ENCODE measurements at regions not wholly inside any gene's neighbourhood (a gene's known extent, or its start where the extent isn't known, plus 50 kb on each side); places are given as distances from the start of the nearest gene placed in this dataset.

DNA sequence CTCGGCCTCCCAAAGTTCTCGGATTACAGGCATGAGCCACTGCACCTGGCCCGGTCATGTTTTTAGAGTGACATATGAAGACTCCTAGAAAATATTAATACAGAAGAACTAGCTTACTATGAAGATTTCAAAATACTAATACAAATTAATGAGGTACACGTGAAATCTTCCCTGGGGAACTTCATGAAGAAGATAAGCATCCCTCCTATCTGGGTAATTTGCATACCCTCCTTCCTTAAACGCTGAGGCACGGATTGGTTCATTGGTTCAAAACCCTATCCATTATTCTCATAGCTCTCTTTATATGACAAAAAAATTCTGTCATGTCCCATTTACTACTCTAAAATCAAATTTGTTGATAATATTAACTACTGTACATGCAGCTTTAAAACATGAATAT is 224.8 kb upstream of the KLF14 start:
- Histone ChIP-seq H2BK12ac (ENCODE audit: low read length) (no peak overlapping the region), H3K4me2 (ENCODE audit: low read length) (no peak overlapping the region), H3K4me1 (ENCODE audit: control insufficient read depth in 1 of 2, insufficient read depth in 2 of 2, low read length in 2 of 2) (no peaks in the 10 kb centered on the region), H4K8ac (ENCODE audit: low read depth, low read length) (no peak overlapping the region), H3K79me1 (ENCODE audit: low read length) (no peaks in the 10 kb centered on the region), H3K4ac (ENCODE audit: low read depth, low read length) (no peak overlapping the region), H2BK120ac (ENCODE audit: insufficient read depth, low read length, poor library complexity) (no peak overlapping the region), H2BK5ac (ENCODE audit: low read depth, low read length, poor library complexity) (no peak overlapping the region), H3K4me3 (ENCODE audit: low read depth, low read length) (no peak overlapping the region), H3K79me2 (ENCODE audit: control insufficient read depth, insufficient read depth, low read length, poor library complexity) (no peaks in the 10 kb centered on the region), H3K27me3 (ENCODE audit: insufficient read depth, low read length) (no peaks in the 10 kb centered on the region), H3K27ac (ENCODE audit: low read depth, low read length) (no peak overlapping the region), H3K14ac (ENCODE audit: low read length) (no peak overlapping the region), H4K91ac (ENCODE audit: low read depth, low read length) (no peak overlapping the region), H2AFZ (ENCODE audit: insufficient read depth, low read length, poor library complexity) (no peak overlapping the region), H3K18ac (ENCODE audit: low read length) (no peak overlapping the region), H3K36me3 (ENCODE audit: control insufficient read depth in 1 of 2, insufficient read depth in 2 of 2, low read length in 2 of 2) (no peaks in the 10 kb centered on the region), H3K9ac (ENCODE audit: low read length) (no peak overlapping the region), H2AK5ac (ENCODE audit: low read length) (no peak overlapping the region), H3K9me3 (ENCODE audit: insufficient read depth, low read depth, low read length) (no peaks in the 10 kb centered on the region), H4K12ac (ENCODE audit: low read depth, low read length) (no peak overlapping the region), H3K23ac (ENCODE audit: low read length) (no peak overlapping the region)
- DNase-seq, result no peak
- no CpG with 5 or more reads among the region's 6 CpGs for WGBS (ENCODE audit: extremely low coverage, insufficient coverage, insufficient read length)

DNA sequence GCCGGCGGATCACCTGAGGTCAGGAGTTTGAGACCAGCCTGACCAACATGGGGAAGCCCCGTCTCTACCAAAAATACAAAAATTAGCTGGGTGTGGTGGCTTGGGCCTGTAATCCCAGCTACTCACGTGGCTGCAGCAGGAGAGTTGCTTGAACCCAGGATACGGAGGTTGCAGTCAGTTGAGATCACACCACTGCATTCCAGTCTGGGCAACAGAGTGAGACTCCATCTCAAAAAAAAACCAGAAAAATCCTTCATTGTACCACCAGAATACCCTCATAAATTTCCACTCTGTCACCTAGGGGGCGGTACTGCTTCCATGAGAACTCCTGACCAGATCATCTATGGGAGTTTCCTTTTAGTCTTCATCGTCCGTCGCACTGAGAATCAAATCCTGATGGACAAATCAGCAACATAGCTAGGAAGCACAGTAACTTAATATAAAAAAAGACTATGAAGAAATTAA is 225.8 kb upstream of the KLF14 start:
- no peaks in the 10 kb centered on the region for H3K27me3 ChIP-seq (ENCODE audit: insufficient read depth, low read length)
- H3K23ac ChIP-seq (ENCODE audit: low read length), result no peak overlapping the region
- H2BK5ac ChIP-seq (ENCODE audit: low read depth, low read length, poor library complexity), result no peak overlapping the region
- no peaks in the 10 kb centered on the region for H3K79me2 ChIP-seq (ENCODE audit: control insufficient read depth, insufficient read depth, low read length, poor library complexity)
- H3K4ac ChIP-seq (ENCODE audit: low read depth, low read length), result no peak overlapping the region
- DNase-seq, result peak; percentile 25 to 59
- no peak overlapping the region for H4K12ac ChIP-seq (ENCODE audit: low read depth, low read length)
- no peaks in the 10 kb centered on the region for H3K36me3 ChIP-seq (ENCODE audit: control insufficient read depth in 1 of 2, insufficient read depth in 2 of 2, low read length in 2 of 2)
- H3K9me3 ChIP-seq (ENCODE audit: insufficient read depth, low read depth, low read length), result no peaks in the 10 kb centered on the region
- no peak overlapping the region for H3K14ac ChIP-seq (ENCODE audit: low read length)
- H2AK5ac ChIP-seq (ENCODE audit: low read length), result no peak overlapping the region
- no CpG with 5 or more reads among the region's 9 CpGs for WGBS (ENCODE audit: extremely low coverage, insufficient coverage, insufficient read length)
- H4K8ac ChIP-seq (ENCODE audit: low read depth, low read length), result no peak overlapping the region
- no peaks in the 10 kb centered on the region for H3K79me1 ChIP-seq (ENCODE audit: low read length)
- no peak overlapping the region for H3K9ac ChIP-seq (ENCODE audit: low read length)
- H4K91ac ChIP-seq (ENCODE audit: low read depth, low read length), result peak overlapping the region; percentile 67
- no peaks in the 10 kb centered on the region for H3K4me1 ChIP-seq (ENCODE audit: control insufficient read depth in 1 of 2, insufficient read depth in 2 of 2, low read length in 2 of 2)
- no peak overlapping the region for H2BK12ac ChIP-seq (ENCODE audit: low read length)
- no peak overlapping the region for H3K18ac ChIP-seq (ENCODE audit: low read length)
- H2AFZ ChIP-seq (ENCODE audit: insufficient read depth, low read length, poor library complexity), result no peak overlapping the region
- H3K4me2 ChIP-seq (ENCODE audit: low read length), result no peak overlapping the region
- H3K4me3 ChIP-seq (ENCODE audit: low read depth, low read length), result no peak overlapping the region
- H2BK120ac ChIP-seq (ENCODE audit: insufficient read depth, low read length, poor library complexity), result no peak overlapping the region
- H3K27ac ChIP-seq (ENCODE audit: low read depth, low read length), result no peak overlapping the region

DNA sequence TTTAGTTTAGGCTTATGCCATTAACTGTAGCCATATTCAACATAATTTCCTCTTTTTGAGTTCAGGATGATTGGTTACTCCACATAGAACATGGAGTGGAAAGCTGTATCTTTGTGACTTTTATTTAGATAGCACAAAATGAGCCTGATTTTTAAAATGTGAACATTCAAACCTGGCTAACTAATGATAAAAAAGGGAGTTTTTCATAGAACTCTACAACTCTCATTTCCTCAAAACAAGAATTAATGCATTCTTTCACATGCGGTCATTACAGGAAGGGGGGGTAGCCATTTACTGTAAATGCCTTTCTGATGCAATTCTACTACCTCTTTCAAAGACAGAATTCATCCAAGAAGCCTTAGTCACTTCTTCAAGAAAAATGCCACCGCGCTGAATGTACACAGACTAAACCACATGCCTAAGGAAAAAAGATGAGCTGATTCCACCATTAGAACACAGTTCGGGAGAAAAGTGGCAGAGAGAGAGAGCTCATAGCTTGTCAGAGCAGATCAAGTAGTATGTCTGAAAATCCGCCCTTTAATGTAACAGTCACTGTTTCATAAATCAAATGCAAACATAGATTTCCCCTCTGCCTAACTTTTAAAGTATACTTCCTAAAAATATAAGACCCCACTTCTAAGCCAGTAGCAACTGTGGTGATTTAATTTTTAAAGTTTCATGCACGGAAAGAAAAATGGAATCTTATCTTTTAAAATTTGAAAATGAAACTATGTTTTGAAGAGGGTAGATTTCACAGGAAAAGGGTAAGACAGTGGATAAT is 226.4 kb upstream of the KLF14 start:
- Histone ChIP-seq H4K91ac (ENCODE audit: low read depth, low read length) (no peak overlapping the region), H3K27ac (ENCODE audit: low read depth, low read length) (no peak overlapping the region), H2BK5ac (ENCODE audit: low read depth, low read length, poor library complexity) (no peak overlapping the region), H3K9me3 (ENCODE audit: insufficient read depth, low read depth, low read length) (no peaks in the 10 kb centered on the region), H3K36me3 (ENCODE audit: control insufficient read depth in 1 of 2, insufficient read depth in 2 of 2, low read length in 2 of 2) (no peaks in the 10 kb centered on the region), H3K27me3 (ENCODE audit: insufficient read depth, low read length) (no peaks in the 10 kb centered on the region), H3K4ac (ENCODE audit: low read depth, low read length) (no peak overlapping the region), H3K18ac (ENCODE audit: low read length) (no peak overlapping the region), H2AK5ac (ENCODE audit: low read length) (no peak overlapping the region), H3K4me2 (ENCODE audit: low read length) (no peak overlapping the region), H3K4me3 (ENCODE audit: low read depth, low read length) (no peak overlapping the region), H4K8ac (ENCODE audit: low read depth, low read length) (no peak overlapping the region), H2AFZ (ENCODE audit: insufficient read depth, low read length, poor library complexity) (no peak overlapping the region), H3K14ac (ENCODE audit: low read length) (no peak overlapping the region), H3K79me2 (ENCODE audit: control insufficient read depth, insufficient read depth, low read length, poor library complexity) (no peaks in the 10 kb centered on the region), H3K23ac (ENCODE audit: low read length) (no peak overlapping the region), H3K9ac (ENCODE audit: low read length) (no peak overlapping the region), H2BK120ac (ENCODE audit: insufficient read depth, low read length, poor library complexity) (no peak overlapping the region), H3K4me1 (ENCODE audit: control insufficient read depth in 1 of 2, insufficient read depth in 2 of 2, low read length in 2 of 2) (no peaks in the 10 kb centered on the region), H2BK12ac (ENCODE audit: low read length) (no peak overlapping the region), H3K79me1 (ENCODE audit: low read length) (no peaks in the 10 kb centered on the region), H4K12ac (ENCODE audit: low read depth, low read length) (no peak overlapping the region)
- peak; percentile 94 to 98 for DNase-seq
- WGBS (ENCODE audit: extremely low coverage, insufficient coverage, insufficient read length), result no CpG with 5 or more reads among the region's 6 CpGs

DNA sequence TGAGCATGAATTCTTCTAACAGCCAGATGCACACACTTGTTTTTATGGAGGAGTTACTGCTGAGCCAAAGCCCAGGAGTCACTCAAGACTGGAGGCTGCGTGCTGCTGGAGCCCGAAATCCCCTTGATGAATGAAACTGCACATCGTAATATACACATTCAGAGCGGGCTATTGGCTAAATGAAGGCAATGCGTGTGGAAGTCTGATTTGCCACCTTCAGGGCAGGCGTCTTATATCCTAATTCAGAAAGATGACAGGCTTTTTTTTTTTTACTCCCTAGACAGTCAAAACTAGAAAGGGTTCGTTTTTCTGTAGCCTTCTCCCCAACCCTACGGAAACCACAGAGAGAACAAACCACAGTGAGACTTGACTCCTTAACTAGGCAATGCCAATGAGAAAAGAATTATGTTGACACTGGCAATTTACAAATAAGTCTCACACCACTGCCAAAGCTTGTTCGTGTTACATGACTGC is 227.2 kb upstream of the KLF14 start:
- H3K9me3 ChIP-seq (ENCODE audit: insufficient read depth, low read depth, low read length), result no peaks in the 10 kb centered on the region
- no peaks in the 10 kb centered on the region for H3K36me3 ChIP-seq (ENCODE audit: control insufficient read depth in 1 of 2, insufficient read depth in 2 of 2, low read length in 2 of 2)
- no peaks in the 10 kb centered on the region for H3K79me1 ChIP-seq (ENCODE audit: low read length)
- no peak overlapping the region for H3K4ac ChIP-seq (ENCODE audit: low read depth, low read length)
- DNase-seq, result peak; percentile 66 to 73
- no peak overlapping the region for H3K14ac ChIP-seq (ENCODE audit: low read length)
- H3K79me2 ChIP-seq (ENCODE audit: control insufficient read depth, insufficient read depth, low read length, poor library complexity), result no peaks in the 10 kb centered on the region
- H2AFZ ChIP-seq (ENCODE audit: insufficient read depth, low read length, poor library complexity), result no peak overlapping the region
- peak overlapping the region; percentile 38 for H2BK120ac ChIP-seq (ENCODE audit: insufficient read depth, low read length, poor library complexity)
- H3K4me3 ChIP-seq (ENCODE audit: low read depth, low read length), result no peak overlapping the region
- H2BK12ac ChIP-seq (ENCODE audit: low read length), result peak overlapping the region; percentile 17
- no peak overlapping the region for H3K23ac ChIP-seq (ENCODE audit: low read length)
- H2BK5ac ChIP-seq (ENCODE audit: low read depth, low read length, poor library complexity), result no peak overlapping the region
- H3K18ac ChIP-seq (ENCODE audit: low read length), result no peak overlapping the region
- no peak overlapping the region for H3K9ac ChIP-seq (ENCODE audit: low read length)
- H3K27ac ChIP-seq (ENCODE audit: low read depth, low read length), result no peak overlapping the region
- WGBS (ENCODE audit: extremely low coverage, insufficient coverage, insufficient read length), result no CpG with 5 or more reads among the region's 9 CpGs
- H4K91ac ChIP-seq (ENCODE audit: low read depth, low read length), result no peak overlapping the region
- H3K27me3 ChIP-seq (ENCODE audit: insufficient read depth, low read length), result no peaks in the 10 kb centered on the region
- H4K12ac ChIP-seq (ENCODE audit: low read depth, low read length), result no peak overlapping the region
- no peaks in the 10 kb centered on the region for H3K4me1 ChIP-seq (ENCODE audit: control insufficient read depth in 1 of 2, insufficient read depth in 2 of 2, low read length in 2 of 2)
- H3K4me2 ChIP-seq (ENCODE audit: low read length), result no peak overlapping the region
- H4K8ac ChIP-seq (ENCODE audit: low read depth, low read length), result no peak overlapping the region
- H2AK5ac ChIP-seq (ENCODE audit: low read length), result no peak overlapping the region

All from trophoblast cell (in vitro differentiated cells and primary cell).